T-helper 2 cell (primary cell): ENCODE measurements at regions not wholly inside any gene's neighbourhood (a gene's known extent, or its start where the extent isn't known, plus 50 kb on each side); places are given as distances from the start of the nearest gene placed in this dataset.

Source experiments
- DNase-seq, 5 experiments: peaks; one replicate each; pipeline versions ENCODE4 v3.0.0 to v3.0.0-alpha.2; 2012 to 2022

GRCh38 chr1:4284976-4285375, 369.4 kb upstream of the AJAP1 start:
- no peak for DNase-seq

- no peak for DNase-seq
Observed at GRCh38 chr1:4292861-4293260, 361.5 kb upstream of the AJAP1 start.

GRCh38 chr1:4298361-4299083, 355.9 kb upstream of the AJAP1 start:
- no peak for DNase-seq

GRCh38 chr1:4301007-4301406, 353.4 kb upstream of the AJAP1 start:
- no peak for DNase-seq

GRCh38 chr1:4303303-4303702, 351.1 kb upstream of the AJAP1 start:
- no peak for DNase-seq

GRCh38 chr1:4305526-4306301, 348.7 kb upstream of the AJAP1 start:
- DNase-seq = no peak

GRCh38 chr1:4306559-4307467, 347.6 kb upstream of the AJAP1 start:
- no peak for DNase-seq

GRCh38 chr1:4307468-4307845, 347.0 kb upstream of the AJAP1 start:
- no peak for DNase-seq

- DNase-seq = no peak
Observed at GRCh38 chr1:4307911-4308545, 346.4 kb upstream of the AJAP1 start.

- no peak for DNase-seq
Observed at GRCh38 chr1:4308806-4309205, 345.6 kb upstream of the AJAP1 start.

- DNase-seq = no peak
Observed at GRCh38 chr1:4309676-4310320, 344.6 kb upstream of the AJAP1 start.

DNA sequence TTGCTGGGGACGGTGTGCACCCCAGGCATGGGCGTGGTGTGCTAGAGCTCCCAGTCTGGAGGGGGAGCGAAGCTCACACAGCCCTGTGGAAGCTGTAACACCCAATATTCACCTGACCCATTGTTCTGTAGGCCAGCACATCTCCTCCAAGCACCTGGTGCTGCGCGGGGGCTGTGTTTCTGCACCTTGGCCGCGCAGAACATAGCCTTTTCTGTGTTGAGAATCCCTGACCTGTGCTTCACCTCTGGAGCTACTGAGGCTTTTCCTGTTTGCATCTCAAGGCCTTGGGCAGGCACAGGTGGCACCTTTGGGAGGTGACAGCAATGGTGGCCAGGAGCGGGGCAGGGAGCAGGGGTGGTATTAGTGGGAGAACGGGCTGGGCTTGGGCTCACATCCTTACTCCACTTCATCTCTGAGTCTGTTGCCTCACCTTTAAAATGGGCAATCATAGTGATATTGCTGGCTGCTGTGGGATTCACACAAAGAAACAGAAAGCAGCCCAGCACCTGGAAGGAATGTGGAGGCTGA, 343.9 kb upstream of the AJAP1 start:
- no peak for DNase-seq

GRCh38 chr1:4312024-4312423, 342.4 kb upstream of the AJAP1 start:
- DNase-seq = no peak

- DNase-seq = no peak
Observed at GRCh38 chr1:4315202-4315601, 339.2 kb upstream of the AJAP1 start.

DNA sequence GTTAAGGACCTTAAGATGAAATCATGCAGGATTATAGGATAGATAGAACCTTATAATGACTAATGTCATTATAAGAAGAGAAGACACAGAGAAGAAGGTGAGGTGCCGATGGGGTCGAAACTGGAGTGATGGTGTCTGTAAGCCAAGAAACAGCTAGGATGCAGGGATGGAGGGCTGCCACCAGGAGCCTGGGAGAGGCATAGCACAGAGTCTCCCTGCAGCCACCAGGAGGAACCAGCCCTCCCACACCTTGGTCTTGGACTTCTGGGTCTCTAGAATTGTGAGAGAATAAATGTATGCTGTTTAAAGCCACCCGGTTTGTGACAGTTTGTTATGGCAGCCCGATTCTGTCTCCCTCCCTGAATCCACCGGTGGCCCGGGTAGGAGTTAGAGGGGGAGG, 337.2 kb upstream of the AJAP1 start:
- no peak for DNase-seq

GRCh38 chr1:4318720-4319119, 335.7 kb upstream of the AJAP1 start:
- no peak for DNase-seq

DNA sequence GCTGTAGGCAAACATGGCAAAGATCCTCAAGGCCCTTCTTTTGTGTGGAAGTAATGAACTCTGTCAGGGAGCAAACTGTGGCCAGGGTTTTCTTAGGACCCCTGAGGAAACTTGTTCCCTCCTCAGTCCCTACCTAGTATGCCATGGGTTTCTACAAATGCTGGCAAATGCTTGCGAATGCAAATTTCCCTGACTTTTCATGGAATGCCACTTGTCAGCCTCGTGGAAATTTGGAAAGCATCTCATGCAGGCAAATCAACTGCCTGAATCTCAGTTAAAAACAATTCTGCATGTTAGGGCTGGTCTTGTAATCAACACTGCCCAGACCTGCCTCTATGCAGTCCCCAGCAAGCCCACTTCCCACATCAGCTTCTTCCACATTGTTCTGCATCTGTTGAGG, 334.9 kb upstream of the AJAP1 start:
- no peak for DNase-seq

- DNase-seq = no peak
Observed at GRCh38 chr1:4322881-4323280, 331.5 kb upstream of the AJAP1 start.

DNA sequence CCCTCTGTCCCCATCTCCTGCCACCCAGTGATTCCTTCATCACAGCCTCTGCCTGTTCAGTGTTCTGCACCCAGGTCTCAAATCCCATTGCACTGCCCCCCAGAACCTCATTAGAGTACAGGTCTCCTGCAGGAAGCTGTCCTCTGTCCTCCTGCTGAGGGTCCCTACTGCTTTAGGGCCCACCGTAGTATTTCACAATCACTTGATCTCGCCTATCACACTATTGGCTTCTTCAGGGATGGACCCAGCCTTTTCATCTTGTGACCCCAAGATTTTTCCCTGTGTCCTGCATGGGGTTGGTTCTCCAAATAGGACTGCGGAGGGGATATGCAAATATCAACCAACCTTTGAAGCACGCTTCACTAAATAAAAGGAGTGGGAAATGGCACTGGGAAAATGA, 331.1 kb upstream of the AJAP1 start:
- DNase-seq = no peak

DNA sequence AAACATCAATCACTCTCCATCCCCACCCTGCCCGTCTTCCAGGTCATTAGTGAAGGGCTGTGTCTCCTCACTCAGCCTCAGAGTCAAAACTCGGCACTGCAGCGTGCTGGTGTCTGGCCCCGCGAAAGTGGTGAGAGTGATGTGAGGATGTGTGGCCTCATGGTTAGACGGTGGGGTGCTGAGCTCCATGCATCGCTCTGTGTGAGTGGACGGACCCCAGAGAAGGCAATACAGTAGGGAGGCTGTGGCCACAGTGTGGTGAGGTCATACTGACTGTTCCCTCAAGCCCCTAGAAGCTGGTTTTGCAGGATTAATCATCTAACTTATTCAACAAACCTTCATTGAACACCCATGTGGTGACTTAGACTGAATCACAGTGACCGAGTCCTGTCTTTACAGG, 329.9 kb upstream of the AJAP1 start:
- DNase-seq = no peak

DNA sequence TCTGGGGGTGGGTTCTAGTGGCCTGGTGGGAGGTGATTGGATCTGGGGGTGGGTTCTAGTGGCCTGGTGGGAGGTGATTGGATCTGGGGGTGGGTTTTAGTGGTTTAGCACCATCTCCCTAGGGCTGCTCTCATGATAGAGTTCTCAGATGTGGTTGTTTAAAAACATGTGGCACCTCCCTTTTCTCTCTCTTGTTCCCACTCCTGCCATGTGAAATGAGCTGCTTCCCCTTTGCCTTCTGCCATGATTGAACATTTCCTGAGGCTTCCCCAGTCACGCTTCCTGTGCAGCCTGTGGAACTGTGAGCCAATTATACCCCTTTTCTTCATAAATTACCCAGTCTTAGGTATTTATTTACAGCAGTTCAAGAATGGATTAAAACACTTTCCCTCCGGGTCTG, 327.3 kb upstream of the AJAP1 start:
- no peak for DNase-seq
